ENCODE measurements at regions not wholly inside any gene's neighbourhood (a gene's known extent, or its start where the extent isn't known, plus 50 kb on each side); places are given as distances from the start of the nearest gene placed in this dataset.

GRCh38 chr13:57424379-57424778 lies 207.2 kb upstream of the PCDH17 start:
- TF ChIP-seq EZH2 (IDR thresholded peaks at IDR 0.05; ENCODE audit: low read depth, low read length, severe bottlenecking) (no peak), CREB1 (IDR thresholded peaks at IDR 0.05) (no peak), RNF2 (IDR thresholded peaks at IDR 0.05; ENCODE audit: borderline replicate concordance, low read depth, low read length, missing control alignments, poor library complexity, severe bottlenecking) (no peak), ZNF274 (IDR thresholded peaks at IDR 0.05; ENCODE audit: borderline replicate concordance, extremely low read depth, low read length) (no peak), CTCF (IDR thresholded peaks at IDR 0.05; ENCODE audit: control extremely low read depth in 1 of 3, insufficient read depth in 1 of 3, low read depth in 1 of 3, low read length in 3 of 3) (no peak), SP1 (IDR thresholded peaks at IDR 0.05; ENCODE audit: low read depth, low read length) (no peak), RXRA (IDR thresholded peaks at IDR 0.05; ENCODE audit: insufficient read depth, low read depth, low read length) (no peak)

Data from H1 (cell line).